ENCODE measurements at regions not wholly inside any gene's neighbourhood (a gene's known extent, or its start where the extent isn't known, plus 50 kb on each side); places are given as distances from the start of the nearest gene placed in this dataset.

GRCh38 chr4:118410138-118410537, 57.3 kb upstream of the PRSS12 start:
- no peak overlapping the region for H2BK5ac ChIP-seq (ENCODE audit: low read depth, low read length)
- H4K91ac ChIP-seq (replicated peaks; ENCODE audit: insufficient read length, low read length): no peak overlapping the region
- H3K27me3 ChIP-seq (replicated peaks in 1 of 4; ENCODE audit: control insufficient read depth in 3 of 4, extremely low read depth in 1 of 4, insufficient read depth in 3 of 4, low read length in 3 of 4): no peaks in the 10 kb centered on the region
- H2BK20ac ChIP-seq (ENCODE audit: low read length): no peak overlapping the region
- H3K4me2 ChIP-seq (ENCODE audit: insufficient read depth in 1 of 2, low read depth in 2 of 2, low read length in 2 of 2): no peak overlapping the region
- no peak overlapping the region for H2AK5ac ChIP-seq (ENCODE audit: low read depth, low read length)
- no peak overlapping the region for H3K23ac ChIP-seq (ENCODE audit: insufficient read length)
- POLR2A ChIA-PET (ENCODE audit: partially characterized antibody): no interaction called here
- H3K27ac ChIP-seq (ENCODE audit: low read depth, low read length): no peak overlapping the region
- no peak for FAIRE-seq
- no peak overlapping the region for H2AFZ ChIP-seq (ENCODE audit: low read length)
- no peaks in the 10 kb centered on the region for H4K20me1 ChIP-seq (replicated peaks in 1 of 2; ENCODE audit: control insufficient read depth in 1 of 2, insufficient read depth in 2 of 2, low read length in 2 of 2)
- CTCF ChIA-PET (ENCODE audit: partially characterized antibody): interaction anchor here (0.6 kb wide), 1 partner anchor 127 kb away, joined by 5 read pairs; no protein-coding TSS in a partner anchor
- no peak overlapping the region for H2BK120ac ChIP-seq (replicated peaks; ENCODE audit: low read depth, low read length)
- H3K79me2 ChIP-seq (ENCODE audit: control insufficient read depth in 1 of 2, insufficient read depth in 2 of 2, low read length in 2 of 2): no peaks in the 10 kb centered on the region
- H2BK12ac ChIP-seq (ENCODE audit: low read depth, low read length): no peak overlapping the region
- TF ChIP-seq ZNF274 (IDR thresholded peaks at IDR 0.05; ENCODE audit: borderline replicate concordance, extremely low read depth, low read length): no peak
- no peak for TF ChIP-seq ASH2L (IDR thresholded peaks at IDR 0.05; ENCODE audit: low read length)
- no peak for TF ChIP-seq JUND (IDR thresholded peaks at IDR 0.05; ENCODE audit: low read length)
- no peaks in the 10 kb centered on the region for H3K23me2 ChIP-seq (ENCODE audit: low read depth, low read length)
- DNase-seq (ENCODE audit: low read depth in 1 of 2, low spot score in 2 of 2): no peak
- H3K36me3 ChIP-seq (ENCODE audit: control insufficient read depth in 2 of 4, insufficient read depth in 4 of 4, low read length in 3 of 4): no peaks in the 10 kb centered on the region
- H4K8ac ChIP-seq (ENCODE audit: extremely low read depth, insufficient read depth, low read length): no peak overlapping the region
- no peak overlapping the region for H3K56ac ChIP-seq (replicated peaks; ENCODE audit: insufficient read length, low read depth, low read length)
- H3K14ac ChIP-seq (ENCODE audit: insufficient read length): no peak overlapping the region
- no peak overlapping the region for H3K9ac ChIP-seq (replicated peaks in 1 of 4; ENCODE audit: extremely low read depth in 1 of 4, low read depth in 3 of 4, low read length in 3 of 4)
- no peaks in the 10 kb centered on the region for H3K9me3 ChIP-seq (ENCODE audit: insufficient read depth in 2 of 2, low read depth in 1 of 2, low read length in 1 of 2)
- no peak overlapping the region for H3K18ac ChIP-seq (ENCODE audit: extremely low read depth, low read length)
- H3K4ac ChIP-seq (replicated peaks; ENCODE audit: insufficient read length, low read depth, low read length): no peak overlapping the region
- H3K4me3 ChIP-seq (ENCODE audit: extremely low read depth in 1 of 4, insufficient read depth in 2 of 4, low read depth in 3 of 4, low read length in 4 of 4): no peak overlapping the region
- H2BK15ac ChIP-seq (ENCODE audit: low read length): no peak overlapping the region
- H3K79me1 ChIP-seq (ENCODE audit: low read depth, low read length): no peaks in the 10 kb centered on the region
- 82% methylated on average over 3 of the region's 3 CpGs; no CpG with 5 or more reads in 1 of the 2 experiments for whole genome bisulfite sequencing, 2 experiments (ENCODE audit: extremely low coverage in 1 of 2, insufficient coverage in 1 of 2, insufficient read length in 1 of 2, insufficient replicate concordance in 2 of 2, low coverage in 1 of 2, low lambda C conversion rate in 2 of 2, missing lambda C conversion rate in 1 of 2)
- H4K5ac ChIP-seq (ENCODE audit: insufficient read length, low read depth, low read length): no peak overlapping the region
- no peaks in the 10 kb centered on the region for H3K4me1 ChIP-seq (replicated peaks in 1 of 4; ENCODE audit: control insufficient read depth in 3 of 4, insufficient read depth in 4 of 4, low read length in 3 of 4)
